AG09309 (cell line): ENCODE measurements at regions not wholly inside any gene's neighbourhood (a gene's known extent, or its start where the extent isn't known, plus 50 kb on each side); places are given as distances from the start of the nearest gene placed in this dataset.

Source experiments
- DNase-seq: peaks from one replicate; pipeline ENCODE4 v3.0.0-alpha.2; 2010; ENCODE audit warnings: low read depth
- H3K4me3 ChIP-seq: 2 replicates; pipeline ENCODE4 v1.5.1; 2011; ENCODE audit warnings: mild to moderate bottlenecking, low read depth, low read length, moderate library complexity; ENCODE audit not compliant: control insufficient read depth
- TF ChIP-seq, protein P1 (sequence below): IDR thresholded peaks from 2 replicates; pipeline ENCODE4 v1.5.1; 2011; ENCODE audit warnings: mild to moderate bottlenecking, low read depth, low read length, inconsistent platforms; ENCODE audit not compliant: insufficient read depth, control insufficient read depth; ENCODE audit errors: missing control alignments

DNA sequence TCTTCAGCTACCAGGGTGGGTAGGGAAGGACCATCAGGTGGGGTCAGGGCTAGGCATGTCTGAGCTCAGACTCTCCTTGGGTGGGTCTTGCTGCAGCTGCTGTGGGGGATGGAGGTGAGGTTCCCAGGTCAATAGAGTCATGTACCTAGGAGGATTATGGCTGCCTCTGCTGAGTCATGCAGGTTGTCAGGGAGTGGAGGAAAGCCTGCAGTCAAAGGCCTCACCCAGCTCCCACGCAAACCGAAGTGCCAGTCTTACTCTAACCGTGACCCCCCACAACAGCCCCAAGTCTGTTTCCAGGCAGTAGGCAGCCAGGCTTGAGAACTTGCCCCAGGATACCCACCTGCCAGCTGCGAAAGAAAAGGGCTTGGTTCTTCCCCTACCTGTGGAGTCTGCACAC is 113.6 kb upstream of the GALNT5 start:
- TF ChIP-seq, protein P1, sequence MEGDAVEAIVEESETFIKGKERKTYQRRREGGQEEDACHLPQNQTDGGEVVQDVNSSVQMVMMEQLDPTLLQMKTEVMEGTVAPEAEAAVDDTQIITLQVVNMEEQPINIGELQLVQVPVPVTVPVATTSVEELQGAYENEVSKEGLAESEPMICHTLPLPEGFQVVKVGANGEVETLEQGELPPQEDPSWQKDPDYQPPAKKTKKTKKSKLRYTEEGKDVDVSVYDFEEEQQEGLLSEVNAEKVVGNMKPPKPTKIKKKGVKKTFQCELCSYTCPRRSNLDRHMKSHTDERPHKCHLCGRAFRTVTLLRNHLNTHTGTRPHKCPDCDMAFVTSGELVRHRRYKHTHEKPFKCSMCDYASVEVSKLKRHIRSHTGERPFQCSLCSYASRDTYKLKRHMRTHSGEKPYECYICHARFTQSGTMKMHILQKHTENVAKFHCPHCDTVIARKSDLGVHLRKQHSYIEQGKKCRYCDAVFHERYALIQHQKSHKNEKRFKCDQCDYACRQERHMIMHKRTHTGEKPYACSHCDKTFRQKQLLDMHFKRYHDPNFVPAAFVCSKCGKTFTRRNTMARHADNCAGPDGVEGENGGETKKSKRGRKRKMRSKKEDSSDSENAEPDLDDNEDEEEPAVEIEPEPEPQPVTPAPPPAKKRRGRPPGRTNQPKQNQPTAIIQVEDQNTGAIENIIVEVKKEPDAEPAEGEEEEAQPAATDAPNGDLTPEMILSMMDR, result no peak
- no peak for DNase-seq

DNA sequence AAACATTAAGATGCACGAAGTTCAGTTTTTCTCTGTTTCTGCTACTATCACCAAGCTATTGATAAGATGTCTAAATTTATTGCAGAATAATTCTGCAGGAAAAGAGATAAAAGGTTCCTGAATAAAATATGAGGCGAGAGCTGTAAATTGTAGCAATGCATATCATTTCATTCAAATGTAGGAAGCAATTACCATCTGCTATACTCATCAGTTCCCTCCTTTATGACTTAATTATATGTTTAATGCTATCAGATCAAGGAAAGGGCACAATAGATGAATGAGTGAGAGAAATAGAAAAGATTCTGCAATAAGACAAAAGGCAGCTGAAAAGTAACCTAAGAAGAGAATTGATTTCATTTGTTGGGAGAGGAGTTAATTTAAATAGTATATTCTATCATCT is 108.2 kb upstream of the GALNT5 start:
- TF ChIP-seq, protein P1, result no peak
- no peak overlapping the region for H3K4me3 ChIP-seq
- no peak for DNase-seq

More for the DNA sequence above, 113.6 kb upstream of the GALNT5 start:
- no peak overlapping the region for H3K4me3 ChIP-seq

DNA sequence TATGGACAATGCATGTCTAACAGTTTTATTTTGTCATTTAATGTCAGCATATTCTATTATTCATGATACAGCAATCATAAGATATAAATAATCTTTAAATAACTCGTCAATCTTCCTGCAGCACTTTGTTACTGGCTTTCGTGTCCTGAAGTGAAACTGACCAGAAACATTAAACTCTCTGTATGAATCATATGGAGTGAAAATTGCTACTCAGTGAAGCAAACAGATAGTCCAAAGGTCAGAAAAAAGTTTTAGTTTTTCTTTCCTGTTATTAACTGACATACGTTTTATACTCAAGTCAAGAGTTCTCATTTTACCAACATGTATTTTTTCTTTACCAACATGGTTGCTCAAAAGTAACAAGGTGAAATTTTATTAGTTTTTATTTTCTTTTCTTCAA is 106.8 kb upstream of the GALNT5 start:
- TF ChIP-seq, protein P1, result no peak
- DNase-seq, result no peak
- H3K4me3 ChIP-seq, result no peak overlapping the region

DNA sequence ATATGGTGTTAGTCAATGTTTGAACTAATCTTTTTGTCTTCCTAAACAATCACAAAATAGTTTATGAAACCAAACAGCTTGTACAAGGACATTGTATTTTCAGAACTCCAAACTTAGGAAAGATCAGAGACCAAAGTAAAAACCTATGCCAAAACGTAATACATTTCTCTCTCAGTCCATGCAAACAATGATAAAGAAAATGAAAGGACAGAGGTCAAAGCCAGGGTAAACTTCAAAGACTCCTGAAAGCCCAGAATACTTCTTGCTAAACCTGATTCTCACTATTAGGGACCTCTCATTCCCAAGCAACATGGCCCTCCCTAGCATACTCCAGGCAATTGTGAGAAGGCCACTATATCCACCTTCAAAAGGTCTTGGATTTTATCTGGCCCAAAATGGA is 105.1 kb upstream of the GALNT5 start:
- TF ChIP-seq, protein P1, result no peak
- no peak overlapping the region for H3K4me3 ChIP-seq
- DNase-seq, result no peak

DNA sequence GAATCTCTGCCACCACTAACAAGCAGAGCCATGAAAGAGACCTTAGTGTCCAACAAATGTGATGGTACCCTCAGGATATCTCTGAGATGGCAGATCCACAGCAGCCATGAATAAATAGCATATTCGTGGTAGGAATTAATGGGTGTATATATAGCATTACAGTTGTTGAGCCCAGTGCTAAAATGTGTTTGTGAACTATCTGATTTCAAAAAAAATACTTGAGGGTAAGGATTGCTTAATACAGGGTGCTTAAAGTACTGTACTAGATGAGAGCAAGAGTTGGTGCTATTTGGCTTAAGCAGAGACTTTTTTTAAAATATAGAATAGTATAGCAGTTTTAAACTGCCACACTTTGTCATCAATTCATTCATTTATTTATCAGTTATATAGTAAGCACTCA is 101.5 kb upstream of the GALNT5 start:
- no peak for DNase-seq
- H3K4me3 ChIP-seq, result no peak overlapping the region
- TF ChIP-seq, protein P1, result no peak

DNA sequence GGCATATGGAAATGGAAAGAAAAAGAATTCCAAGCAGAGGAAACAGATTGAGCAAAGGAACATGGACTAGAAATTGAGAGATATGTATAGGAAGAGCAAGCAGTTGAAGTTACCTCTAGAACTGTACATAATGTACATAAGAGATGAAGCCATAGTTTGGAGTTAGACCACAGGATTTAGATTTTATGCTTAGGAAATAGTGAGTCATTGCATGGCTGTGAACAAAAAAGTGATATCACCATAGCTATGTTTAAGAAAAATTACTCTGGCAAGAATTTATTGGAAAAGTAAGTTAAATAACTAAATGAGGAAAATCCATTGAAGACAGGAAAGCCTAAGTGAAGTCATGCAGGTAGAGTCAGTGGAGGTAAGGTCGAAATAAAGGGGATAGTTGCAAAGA is 99.4 kb upstream of the GALNT5 start:
- TF ChIP-seq, protein P1, result no peak
- no peak overlapping the region for H3K4me3 ChIP-seq
- DNase-seq, result no peak
